Muscle of arm (tissue), 1 donor: ENCODE measurements at regions not wholly inside any gene's neighbourhood (a gene's known extent, or its start where the extent isn't known, plus 50 kb on each side); places are given as distances from the start of the nearest gene placed in this dataset.

ENCODE experiments used
- DNase-seq: peaks from one replicate; pipeline ENCODE4 v3.0.0-alpha.2; 2013

- no peak for DNase-seq
These were observed 168.1 kb upstream of the DMRT1 start for GRCh38 chr9:673264-673965.

GRCh38 chr9:673966-674526, 167.5 kb upstream of the DMRT1 start:
- no peak for DNase-seq

- DNase-seq = no peak
These were observed 165.7 kb upstream of the DMRT1 start for GRCh38 chr9:675697-676370.

- DNase-seq = no peak
These were observed 164.6 kb upstream of the DMRT1 start for GRCh38 chr9:676780-677438.

- DNase-seq = peak; percentile 42
These were observed 163.9 kb upstream of the DMRT1 start for GRCh38 chr9:677461-678097.

- DNase-seq = no peak
These were observed 162.6 kb upstream of the DMRT1 start for GRCh38 chr9:678897-679296.

- DNase-seq = no peak
These were observed 162.0 kb upstream of the DMRT1 start for GRCh38 chr9:679462-679861.

GRCh38 chr9:680106-680505, 161.4 kb upstream of the DMRT1 start:
- no peak for DNase-seq

GRCh38 chr9:682633-683508, 158.6 kb upstream of the DMRT1 start:
- DNase-seq = no peak

- DNase-seq = no peak
These were observed 157.9 kb upstream of the DMRT1 start for GRCh38 chr9:683509-684021.

GRCh38 chr9:684054-684890, 157.2 kb upstream of the DMRT1 start:
- no peak for DNase-seq

GRCh38 chr9:684941-685340, 156.6 kb upstream of the DMRT1 start:
- no peak for DNase-seq

GRCh38 chr9:686321-686813, 155.1 kb upstream of the DMRT1 start:
- no peak for DNase-seq

GRCh38 chr9:687034-687785, 154.3 kb upstream of the DMRT1 start:
- no peak for DNase-seq

GRCh38 chr9:687994-688393, 153.5 kb upstream of the DMRT1 start:
- no peak for DNase-seq

- DNase-seq = no peak
These were observed 150.9 kb upstream of the DMRT1 start for GRCh38 chr9:690517-691111.

- DNase-seq = no peak
These were observed 149.6 kb upstream of the DMRT1 start for GRCh38 chr9:691825-692400.

- no peak for DNase-seq
These were observed 148.8 kb upstream of the DMRT1 start for GRCh38 chr9:692636-693129.
